COLO829 (cell line): ENCODE measurements at regions not wholly inside any gene's neighbourhood (a gene's known extent, or its start where the extent isn't known, plus 50 kb on each side); places are given as distances from the start of the nearest gene placed in this dataset.
A peak's percentile ranks its signal among the peaks of the same experiment; 100 is the strongest.
"Not testable (repeated sequence)": the region's sequence is repeated elsewhere in the genome, so short reads cannot be mapped to it uniquely, and the experiment has no call there.

Source experiments
- DNase-seq: peaks from one replicate; pipeline ENCODE4 v3.0.0; 2012; ENCODE audit warnings: low spot score

GRCh38 chrX:26871967-26872366 lies 591.2 kb downstream of the PPP4R3C start:
- no peak for DNase-seq

- DNase-seq, result peak; percentile 41
Observed at GRCh38 chrX:26851981-26852380, 611.2 kb downstream of the PPP4R3C start.

- no peak for DNase-seq
Observed at GRCh38 chrX:26848511-26848910, 614.6 kb downstream of the PPP4R3C start.

GRCh38 chrX:26845056-26845455 lies 618.1 kb downstream of the PPP4R3C start:
- DNase-seq, result no peak

GRCh38 chrX:26822448-26822847 lies 606.5 kb downstream of the MAGEB5 start:
- DNase-seq, result no peak

GRCh38 chrX:26789751-26790150 lies 573.8 kb downstream of the MAGEB5 start:
- DNase-seq, result no peak

GRCh38 chrX:26788402-26788998 lies 572.5 kb downstream of the MAGEB5 start:
- no peak for DNase-seq

GRCh38 chrX:26783512-26784225 lies 567.7 kb downstream of the MAGEB5 start:
- DNase-seq, result peak; percentile 3

GRCh38 chrX:26778320-26778888 lies 562.4 kb downstream of the MAGEB5 start:
- peak; percentile 4 for DNase-seq

GRCh38 chrX:26762253-26762652 lies 546.3 kb downstream of the MAGEB5 start:
- no peak for DNase-seq

GRCh38 chrX:26755760-26756159 lies 539.8 kb downstream of the MAGEB5 start:
- DNase-seq, result not testable (repeated sequence)

- DNase-seq, result no peak
Observed at GRCh38 chrX:26747877-26748276, 531.9 kb downstream of the MAGEB5 start.

GRCh38 chrX:26722666-26723428 lies 506.9 kb downstream of the MAGEB5 start:
- DNase-seq, result no peak

- DNase-seq, result no peak
Observed at GRCh38 chrX:26672571-26672970, 456.6 kb downstream of the MAGEB5 start.

GRCh38 chrX:26670521-26670920 lies 454.6 kb downstream of the MAGEB5 start:
- DNase-seq, result no peak

GRCh38 chrX:26664919-26665318 lies 448.9 kb downstream of the MAGEB5 start:
- DNase-seq, result no peak

GRCh38 chrX:26653050-26653449 lies 437.1 kb downstream of the MAGEB5 start:
- DNase-seq, result no peak

GRCh38 chrX:26651755-26652154 lies 435.8 kb downstream of the MAGEB5 start:
- no peak for DNase-seq

- peak; percentile 5 for DNase-seq
Observed at GRCh38 chrX:26649534-26649933, 433.6 kb downstream of the MAGEB5 start.

- DNase-seq, result no peak
Observed at GRCh38 chrX:26631385-26631784, 415.4 kb downstream of the MAGEB5 start.

- DNase-seq, result no peak
Observed at GRCh38 chrX:26613956-26614355, 398.0 kb downstream of the MAGEB5 start.

GRCh38 chrX:26606971-26607370 lies 391.0 kb downstream of the MAGEB5 start:
- DNase-seq, result no peak

GRCh38 chrX:26597981-26598380 lies 382.0 kb downstream of the MAGEB5 start:
- no peak for DNase-seq
